Ishikawa (cell line): ENCODE measurements at regions not wholly inside any gene's neighbourhood (a gene's known extent, or its start where the extent isn't known, plus 50 kb on each side); places are given as distances from the start of the nearest gene placed in this dataset.
"Not testable (repeated sequence)": the region's sequence is repeated elsewhere in the genome, so short reads cannot be mapped to it uniquely, and the experiment has no call there.

Experiments used
- CREB1 ChIP-seq: IDR thresholded peaks from 2 replicates; pipeline ENCODE4 v1.6.1; 2012; ENCODE audit warnings: low read depth
- RAD21 ChIP-seq: IDR thresholded peaks from 2 replicates; pipeline ENCODE4 v1.6.1; 2012; ENCODE audit warnings: low read depth
- TAF1 ChIP-seq: IDR thresholded peaks from 2 replicates; pipeline ENCODE4 v1.6.1; 2012; ENCODE audit warnings: low read depth, mild to moderate bottlenecking
- TF ChIP-seq, protein P1 (sequence below): IDR thresholded peaks from 2 replicates; pipeline ENCODE4 v1.6.1; 2012

DNA sequence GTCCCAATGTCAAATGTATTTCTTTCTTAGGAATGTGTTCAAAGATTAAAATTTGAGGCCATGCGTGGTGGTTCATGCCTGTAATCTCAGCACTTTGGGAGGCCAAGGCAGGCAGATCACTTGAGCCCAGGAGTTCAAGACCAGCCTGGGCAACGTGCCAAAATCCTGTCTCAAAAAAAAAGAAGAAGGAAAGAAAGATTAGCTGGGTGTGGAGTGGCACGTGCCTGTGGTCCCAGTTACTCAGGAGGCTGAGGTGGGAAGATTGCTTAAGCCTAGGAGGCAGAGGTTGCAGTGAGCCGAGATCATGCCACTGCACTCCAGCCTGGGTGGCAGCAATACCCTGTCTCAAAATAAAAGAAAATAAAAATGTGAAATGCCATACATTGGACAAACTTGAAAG lies 117.5 kb upstream of the SPATA31C2 start:
- not testable (repeated sequence) for TF ChIP-seq TAF1, CREB1, RAD21
- TF ChIP-seq, protein P1, sequence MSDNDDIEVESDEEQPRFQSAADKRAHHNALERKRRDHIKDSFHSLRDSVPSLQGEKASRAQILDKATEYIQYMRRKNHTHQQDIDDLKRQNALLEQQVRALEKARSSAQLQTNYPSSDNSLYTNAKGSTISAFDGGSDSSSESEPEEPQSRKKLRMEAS: peak; percentile 87
